ENCODE measurements at regions not wholly inside any gene's neighbourhood (a gene's known extent, or its start where the extent isn't known, plus 50 kb on each side); places are given as distances from the start of the nearest gene placed in this dataset.

- TF ChIP-seq CTCF (conservative IDR thresholded peaks at IDR 0.05 in 1 of 2, IDR thresholded peaks at IDR 0.05 in 1 of 2; ENCODE audit: extremely low read depth in 1 of 2, insufficient read depth in 1 of 2, low read depth in 1 of 2, low read length in 2 of 2) (peak in 1 of 2 donors; percentile 15), EZH2 (IDR thresholded peaks at IDR 0.05; ENCODE audit: borderline replicate concordance, low read length) (no peak)
These were observed 131.8 kb upstream of the PKN2 start for GRCh38 chr1:88552226-88552625.
